ENCODE measurements at regions not wholly inside any gene's neighbourhood (a gene's known extent, or its start where the extent isn't known, plus 50 kb on each side); places are given as distances from the start of the nearest gene placed in this dataset.

- H3F3A ChIP-seq (replicated peaks; ENCODE audit: low read depth), result no peaks in the 10 kb centered on the region
- H3K27me3 Mint-ChIP-seq (ENCODE audit: insufficient read depth, low read depth, poor library complexity), result no peaks in the 10 kb centered on the region
- H3K27ac ChIP-seq (ENCODE audit: low read depth), result no peak overlapping the region
- H3K9me3 Mint-ChIP-seq, result peaks cover 17% of the 10 kb centered on the region
- no peaks in the 10 kb centered on the region for H3K27me3 ChIP-seq (ENCODE audit: insufficient read depth)
- no peak overlapping the region for H3K4me2 ChIP-seq
- no peak overlapping the region for H2AFZ ChIP-seq
- peaks cover 7% of the 10 kb centered on the region for H3K4me1 Mint-ChIP-seq
- no peak for DNase-seq (ENCODE audit: low spot score)
- no peaks in the 10 kb centered on the region for H3K4me1 ChIP-seq (ENCODE audit: insufficient read depth)
- no peak overlapping the region for H3K27ac Mint-ChIP-seq
- H4K20me1 ChIP-seq (replicated peaks; ENCODE audit: insufficient read depth), result no peaks in the 10 kb centered on the region
- H3K9me2 ChIP-seq (ENCODE audit: insufficient read depth), result peaks cover 14% of the 10 kb centered on the region
- H3K4me3 Mint-ChIP-seq, result no peak overlapping the region
- no peak for ATAC-seq
- no peaks in the 10 kb centered on the region for H3K79me2 ChIP-seq (replicated peaks; ENCODE audit: insufficient read depth)
- H3K36me3 ChIP-seq (ENCODE audit: insufficient read depth), result no peaks in the 10 kb centered on the region
- TF ChIP-seq ZNF331 (CRISPR knock-in tag; IDR thresholded peaks at IDR 0.05; ENCODE audit: low read depth) (no peak), ETS1 (IDR thresholded peaks at IDR 0.05) (no peak), REST (IDR thresholded peaks at IDR 0.05; ENCODE audit: unreplicated experiment) (no peak), STAT1 (IDR thresholded peaks at IDR 0.05; ENCODE audit: unreplicated experiment) (no peak), ZNF462 (CRISPR knock-in tag; IDR thresholded peaks at IDR 0.05) (no peak), NANOG (IDR thresholded peaks at IDR 0.05; ENCODE audit: borderline replicate concordance) (no peak), EZH2 (IDR thresholded peaks at IDR 0.05; ENCODE audit: low read depth, unreplicated experiment) (no peak), POLR2AphosphoS5 (IDR thresholded peaks at IDR 0.05; ENCODE audit: low read depth) (no peak)
- peaks cover 5% of the 10 kb centered on the region; the same call in 2 of the 3 replicates for H3K36me3 Mint-ChIP-seq (ENCODE audit: low read depth)
- no peak overlapping the region for H3K4me3 ChIP-seq
These were observed 255.9 kb downstream of the GABRG2 start for GRCh38 chr5:162323466-162323865.

All from GM23338 (cell line).